ENCODE measurements at regions not wholly inside any gene's neighbourhood (a gene's known extent, or its start where the extent isn't known, plus 50 kb on each side); places are given as distances from the start of the nearest gene placed in this dataset.

DNA sequence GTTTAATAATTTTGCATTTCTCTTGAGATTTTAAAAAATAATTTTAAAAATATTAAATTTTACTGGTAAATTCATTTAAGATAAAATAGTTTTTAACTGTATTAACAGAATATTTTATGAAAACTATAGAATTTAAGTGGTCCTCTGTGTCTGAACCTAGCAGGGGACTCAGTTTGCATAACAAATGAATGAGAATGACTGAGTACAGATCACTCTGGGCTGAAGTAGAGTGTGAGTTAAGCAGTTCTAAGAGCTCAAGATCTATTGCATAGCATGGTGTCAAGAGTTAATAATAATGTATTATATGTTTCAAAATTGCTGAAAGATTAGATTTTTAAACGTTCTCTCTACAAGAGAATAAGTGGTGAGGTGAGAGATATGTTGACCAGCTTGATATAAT is 348.3 kb upstream of the SLITRK1 start:
- TF ChIP-seq EZH2 (IDR thresholded peaks at IDR 0.05) = no peak
- no peak for TF ChIP-seq POLR2AphosphoS5 (IDR thresholded peaks at IDR 0.05; ENCODE audit: borderline replicate concordance, low read depth, low read length)
- TF ChIP-seq FOXP2 (optimal IDR thresholded peaks at IDR 0.05; ENCODE audit: control extremely low read depth, extremely low read length, insufficient read depth) = no peak
